ENCODE measurements at regions not wholly inside any gene's neighbourhood (a gene's known extent, or its start where the extent isn't known, plus 50 kb on each side); places are given as distances from the start of the nearest gene placed in this dataset.

DNA sequence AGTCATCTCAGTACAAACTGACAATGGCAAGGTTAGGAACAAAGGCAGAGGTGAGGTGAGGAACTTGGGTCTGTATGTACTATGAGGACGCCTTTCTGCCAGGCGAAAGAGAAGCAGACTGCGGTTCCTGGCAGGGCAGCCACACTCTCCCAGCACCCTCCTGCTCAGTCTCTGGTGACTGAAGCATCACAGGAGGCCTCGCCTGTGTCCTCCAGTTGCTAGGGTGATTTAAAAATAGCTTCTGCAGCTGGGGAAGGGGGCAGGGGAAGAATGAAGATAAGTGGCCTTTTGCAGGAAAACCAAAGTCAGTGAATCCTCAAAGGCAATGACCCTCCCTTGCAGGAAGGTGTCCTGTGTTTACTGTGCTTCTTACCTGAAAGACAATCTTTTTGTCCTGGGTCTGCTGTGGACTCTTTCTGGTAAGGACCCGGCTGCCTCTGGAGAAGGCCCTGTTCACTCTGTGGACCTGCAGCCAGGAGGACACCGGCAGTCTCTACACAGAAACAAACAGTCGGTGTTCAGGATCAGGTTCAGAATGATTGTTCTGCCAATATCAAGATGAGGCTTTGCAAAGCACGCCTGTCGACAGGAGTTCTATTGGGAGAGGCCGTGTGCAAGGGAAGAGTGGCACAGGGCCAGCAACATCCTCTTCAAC, 65.7 kb upstream of the DGKG start:
- H3K4me3 ChIP-seq: no peak overlapping the region
- TF ChIP-seq CTCF (IDR thresholded peaks at IDR 0.05): no peak
- TF ChIP-seq POLR2A (IDR thresholded peaks at IDR 0.05): no peak
- DNase-seq (peak in 1 of 4 donors; percentile 17), ATAC-seq (no peak)
- no peaks in the 10 kb centered on the region for H3K9me3 ChIP-seq
- 73 to 77% methylated on average over 10 of the region's 10 CpGs for WGBS, 2 donors
- intact Hi-C loops (cut with DNase I): no loop called here
- no peak overlapping the region for H3K27ac ChIP-seq
- H3K27me3 ChIP-seq: no peaks in the 10 kb centered on the region
- peaks cover 6% of the 10 kb centered on the region for H3K4me1 ChIP-seq
- no peaks in the 10 kb centered on the region for H3K36me3 ChIP-seq (replicated peaks in 1 of 2; ENCODE audit: insufficient read depth in 1 of 2, low read depth in 2 of 2)

DNA sequence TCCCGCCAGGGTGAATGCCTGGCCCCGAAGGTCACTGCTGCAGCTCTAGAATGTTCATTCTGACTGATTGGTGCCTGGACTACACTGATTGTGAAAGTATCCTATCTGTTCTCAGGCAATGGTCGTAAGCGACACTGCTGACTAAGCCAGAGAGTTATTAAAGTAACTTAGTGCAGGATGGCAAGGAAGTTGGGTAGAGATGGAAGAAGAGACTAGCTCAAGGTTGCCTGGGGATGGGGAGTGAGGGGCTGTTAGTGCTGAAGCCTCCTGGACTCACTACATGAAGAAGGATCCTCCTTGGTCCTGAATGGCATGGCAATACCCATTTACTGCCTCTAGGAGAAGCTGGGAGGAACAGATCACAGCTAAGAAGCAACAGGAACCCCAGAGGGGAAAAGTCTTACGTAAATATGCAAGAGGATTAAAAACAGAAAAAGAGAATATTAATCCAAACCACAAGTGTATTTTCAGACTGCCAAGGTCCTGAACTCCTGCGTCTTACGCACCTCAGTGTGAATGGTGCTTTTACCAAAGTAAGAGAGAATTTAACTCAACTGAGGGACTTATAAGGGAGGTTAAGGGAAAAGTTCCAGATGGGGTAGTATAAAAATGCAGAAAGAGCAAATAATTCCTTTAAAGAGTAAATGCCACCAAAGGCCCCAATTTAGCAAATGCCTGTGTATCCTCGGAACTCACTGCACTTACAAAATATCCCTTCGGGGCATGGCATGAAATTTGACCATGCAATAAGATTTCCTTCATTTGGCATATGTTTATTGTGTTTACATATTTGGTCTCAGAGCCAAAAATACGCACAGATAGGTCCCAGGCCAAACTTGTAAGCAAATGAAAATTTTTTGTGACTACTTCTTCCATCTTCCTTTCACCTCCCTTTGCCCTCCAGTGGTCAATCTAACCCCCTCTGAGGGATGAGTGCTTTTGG, 64.0 kb upstream of the DGKG start:
- TF ChIP-seq CTCF (IDR thresholded peaks at IDR 0.05): peak in 3 of 7 experiments; percentile 13 to 26 (median 17)
- no peak for TF ChIP-seq POLR2A (IDR thresholded peaks at IDR 0.05)
- DNase-seq: no peak
- intact Hi-C loops (cut with DNase I): no loop called here
- H3K27me3 ChIP-seq: no peaks in the 10 kb centered on the region
- peaks cover 6% of the 10 kb centered on the region for H3K4me1 ChIP-seq
- peak; percentile 27 for ATAC-seq
- no peaks in the 10 kb centered on the region for H3K36me3 ChIP-seq (replicated peaks in 1 of 2; ENCODE audit: insufficient read depth in 1 of 2, low read depth in 2 of 2)
- WGBS, 2 donors: 60 to 75% methylated on average over 10 of the region's 10 CpGs
- no peaks in the 10 kb centered on the region for H3K9me3 ChIP-seq
- H3K27ac ChIP-seq: peak overlapping the region in 1 of 4 donors; percentile 1
- H3K4me3 ChIP-seq: no peak overlapping the region

- no peak for DNase-seq
- no peaks in the 10 kb centered on the region for H3K9me3 ChIP-seq
- no peaks in the 10 kb centered on the region for H3K27me3 ChIP-seq
- H3K4me1 ChIP-seq: peaks cover 21% of the 10 kb centered on the region
- TF ChIP-seq CTCF (IDR thresholded peaks at IDR 0.05) (no peak), POLR2A (IDR thresholded peaks at IDR 0.05) (no peak)
- no peak overlapping the region for H3K27ac ChIP-seq
- H3K4me3 ChIP-seq: no peak overlapping the region
- H3K36me3 ChIP-seq (replicated peaks in 1 of 2; ENCODE audit: insufficient read depth in 1 of 2, low read depth in 2 of 2): no peaks in the 10 kb centered on the region
- ATAC-seq: no peak
- intact Hi-C loops (cut with DNase I): no loop called here
Measured at GRCh38 chr3:186421946-186422345, 59.9 kb upstream of the DGKG start.

DNA sequence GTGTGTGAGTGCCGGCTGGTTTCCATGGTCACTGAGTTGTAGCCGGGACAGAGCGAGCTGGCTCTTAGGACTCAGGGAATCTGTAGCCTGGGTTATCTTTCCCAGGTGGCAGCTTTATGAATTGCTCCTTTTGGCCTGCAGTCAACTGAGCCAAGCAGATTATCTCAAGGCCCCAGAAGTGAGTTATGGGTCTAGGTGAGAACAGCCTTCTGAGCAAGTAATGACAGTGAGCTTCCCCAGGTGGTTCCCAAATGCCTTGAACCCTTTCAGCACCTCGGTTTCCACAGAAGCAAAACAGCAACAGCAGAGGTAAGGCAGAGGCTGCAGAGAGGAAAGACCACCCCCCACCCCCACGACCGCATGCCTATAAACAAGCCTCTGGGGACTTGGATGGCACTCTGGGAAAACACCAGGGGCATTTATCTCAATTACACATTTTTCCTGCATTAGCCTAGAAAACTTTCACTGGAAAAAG, 56.7 kb upstream of the DGKG start:
- DNase-seq (peak; percentile 77 to 90 (median 81)), ATAC-seq (peak; percentile 82)
- peak overlapping the region; percentile 19 to 64 (median 42) for H3K27ac ChIP-seq
- no peaks in the 10 kb centered on the region for H3K9me3 ChIP-seq
- WGBS, 2 donors: 13 to 15% methylated on average over 4 to 6 of the region's 6 CpGs
- H3K27me3 ChIP-seq: no peaks in the 10 kb centered on the region
- intact Hi-C loops (cut with DNase I): no loop called here
- TF ChIP-seq POLR2A (IDR thresholded peaks at IDR 0.05) (no peak), CTCF (IDR thresholded peaks at IDR 0.05) (peak in 4 of 7 experiments; percentile 45 to 67 (median 56))
- peaks cover 34% of the 10 kb centered on the region for H3K4me1 ChIP-seq
- no peak overlapping the region for H3K4me3 ChIP-seq
- no peaks in the 10 kb centered on the region for H3K36me3 ChIP-seq (replicated peaks in 1 of 2; ENCODE audit: insufficient read depth in 1 of 2, low read depth in 2 of 2)
